8988T (cell line): ENCODE measurements at regions not wholly inside any gene's neighbourhood (a gene's known extent, or its start where the extent isn't known, plus 50 kb on each side); places are given as distances from the start of the nearest gene placed in this dataset.
"Not testable (repeated sequence)": the region's sequence is repeated elsewhere in the genome, so short reads cannot be mapped to it uniquely, and the experiment has no call there.

Experiments used
- DNase-seq: peaks from one replicate; pipeline ENCODE4 v3.0.0; 2011

- DNase-seq = no peak
Measured at GRCh38 chr3:61445924-61446323, 115.4 kb upstream of the PTPRG start.

GRCh38 chr3:61446341-61446740 lies 115.0 kb upstream of the PTPRG start:
- no peak for DNase-seq

- DNase-seq = no peak
Measured at GRCh38 chr3:61448378-61448777, 113.0 kb upstream of the PTPRG start.

GRCh38 chr3:61449327-61450040 lies 111.9 kb upstream of the PTPRG start:
- no peak for DNase-seq

- DNase-seq = no peak
Measured at GRCh38 chr3:61450866-61451265, 110.5 kb upstream of the PTPRG start.

GRCh38 chr3:61451841-61452240 lies 109.5 kb upstream of the PTPRG start:
- DNase-seq = no peak

GRCh38 chr3:61452535-61453090 lies 108.8 kb upstream of the PTPRG start:
- no peak for DNase-seq

- no peak for DNase-seq
Measured at GRCh38 chr3:61454006-61454585, 107.3 kb upstream of the PTPRG start.

- DNase-seq = no peak
Measured at GRCh38 chr3:61454801-61455200, 106.6 kb upstream of the PTPRG start.

GRCh38 chr3:61460636-61461035 lies 100.7 kb upstream of the PTPRG start:
- no peak for DNase-seq

GRCh38 chr3:61463191-61463590 lies 98.2 kb upstream of the PTPRG start:
- DNase-seq = no peak

GRCh38 chr3:61464518-61465140 lies 96.7 kb upstream of the PTPRG start:
- DNase-seq = no peak

GRCh38 chr3:61466357-61466756 lies 95.0 kb upstream of the PTPRG start:
- no peak for DNase-seq

- DNase-seq = no peak
Measured at GRCh38 chr3:61483997-61484396, 77.4 kb upstream of the PTPRG start.

GRCh38 chr3:61493339-61493738 lies 68.0 kb upstream of the PTPRG start:
- DNase-seq = no peak

- DNase-seq = not testable (repeated sequence)
Measured at GRCh38 chr3:61494309-61494708, 67.1 kb upstream of the PTPRG start.

- no peak for DNase-seq
Measured at GRCh38 chr3:61497463-61497862, 63.9 kb upstream of the PTPRG start.

GRCh38 chr3:61505197-61505596 lies 56.2 kb upstream of the PTPRG start:
- DNase-seq = no peak

- DNase-seq = no peak
Measured at GRCh38 chr3:61507946-61508345, 53.4 kb upstream of the PTPRG start.
